GM21390 (cell line): ENCODE measurements at regions not wholly inside any gene's neighbourhood (a gene's known extent, or its start where the extent isn't known, plus 50 kb on each side); places are given as distances from the start of the nearest gene placed in this dataset.

Source experiments
- ATAC-seq: cut with Tn5 transposase; IDR thresholded peaks from one replicate; pipeline ENCODE4 v1.9.1; 2021; ENCODE audit not compliant: unreplicated experiment

- no peak for ATAC-seq
Observed at GRCh38 chr18:47550611-47551010, 299.2 kb upstream of the SKOR2 start.

GRCh38 chr18:47549021-47549540 lies 297.6 kb upstream of the SKOR2 start:
- ATAC-seq = no peak

- ATAC-seq = no peak
Observed at GRCh38 chr18:47547539-47548202, 296.2 kb upstream of the SKOR2 start.

GRCh38 chr18:47545613-47546012 lies 294.2 kb upstream of the SKOR2 start:
- no peak for ATAC-seq

- no peak for ATAC-seq
Observed at GRCh38 chr18:47543080-47543479, 291.6 kb upstream of the SKOR2 start.

GRCh38 chr18:47542551-47542950 lies 291.1 kb upstream of the SKOR2 start:
- no peak for ATAC-seq

GRCh38 chr18:47531717-47532116 lies 280.3 kb upstream of the SKOR2 start:
- ATAC-seq = no peak

- no peak for ATAC-seq
Observed at GRCh38 chr18:47530695-47531094, 279.2 kb upstream of the SKOR2 start.

- no peak for ATAC-seq
Observed at GRCh38 chr18:47528343-47528742, 276.9 kb upstream of the SKOR2 start.

GRCh38 chr18:47526147-47526546 lies 274.7 kb upstream of the SKOR2 start:
- no peak for ATAC-seq

- ATAC-seq = no peak
Observed at GRCh38 chr18:47522359-47522758, 270.9 kb upstream of the SKOR2 start.

- no peak for ATAC-seq
Observed at GRCh38 chr18:47520263-47520662, 268.8 kb upstream of the SKOR2 start.

GRCh38 chr18:47519706-47520105 lies 268.2 kb upstream of the SKOR2 start:
- no peak for ATAC-seq

GRCh38 chr18:47519277-47519676 lies 267.8 kb upstream of the SKOR2 start:
- ATAC-seq = no peak

GRCh38 chr18:47513614-47514013 lies 262.2 kb upstream of the SKOR2 start:
- no peak for ATAC-seq

GRCh38 chr18:47512726-47513435 lies 261.4 kb upstream of the SKOR2 start:
- no peak for ATAC-seq

- ATAC-seq = no peak
Observed at GRCh38 chr18:47512056-47512455, 260.6 kb upstream of the SKOR2 start.

GRCh38 chr18:47510831-47511230 lies 259.4 kb upstream of the SKOR2 start:
- no peak for ATAC-seq

GRCh38 chr18:47507651-47508050 lies 256.2 kb upstream of the SKOR2 start:
- no peak for ATAC-seq

- ATAC-seq = no peak
Observed at GRCh38 chr18:47506897-47507296, 255.4 kb upstream of the SKOR2 start.

- ATAC-seq = no peak
Observed at GRCh38 chr18:47501946-47502345, 250.5 kb upstream of the SKOR2 start.

GRCh38 chr18:47500930-47501329 lies 249.5 kb upstream of the SKOR2 start:
- no peak for ATAC-seq

- no peak for ATAC-seq
Observed at GRCh38 chr18:47492691-47493090, 241.2 kb upstream of the SKOR2 start.
